ENCODE measurements at regions not wholly inside any gene's neighbourhood (a gene's known extent, or its start where the extent isn't known, plus 50 kb on each side); places are given as distances from the start of the nearest gene placed in this dataset.

- Histone ChIP-seq H3K27ac (no peak overlapping the region), H3K4me3 (no peak overlapping the region)
Observed at GRCh38 chr4:3850128-3850527, 83.9 kb downstream of the ADRA2C start.

DNA sequence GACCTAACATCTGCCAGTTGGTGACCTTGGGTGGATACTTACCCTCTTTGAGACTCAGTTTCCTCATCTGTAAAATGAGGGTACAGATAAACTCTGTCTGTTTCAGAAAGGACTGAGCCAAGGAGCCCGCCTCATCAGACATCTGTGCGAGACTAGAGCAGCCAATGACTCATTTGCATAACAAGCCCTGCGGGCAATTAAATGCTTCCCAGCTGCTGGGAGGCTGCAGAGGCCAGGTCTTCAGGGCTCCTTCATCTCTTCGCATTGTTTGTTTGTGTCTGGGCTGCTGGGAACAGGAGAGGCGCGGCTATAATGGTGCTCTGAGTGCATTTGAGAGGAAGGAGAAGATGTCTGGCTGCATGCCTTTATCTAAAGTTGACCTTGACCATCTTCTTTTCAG is 85.0 kb downstream of the ADRA2C start:
- Histone ChIP-seq H3K27ac (no peak overlapping the region), H3K4me3 (no peak overlapping the region)

- no peak overlapping the region for H3K4me3 ChIP-seq
- H3K27ac ChIP-seq: no peak overlapping the region
Observed at GRCh38 chr4:3851881-3852280, 85.7 kb downstream of the ADRA2C start.

DNA sequence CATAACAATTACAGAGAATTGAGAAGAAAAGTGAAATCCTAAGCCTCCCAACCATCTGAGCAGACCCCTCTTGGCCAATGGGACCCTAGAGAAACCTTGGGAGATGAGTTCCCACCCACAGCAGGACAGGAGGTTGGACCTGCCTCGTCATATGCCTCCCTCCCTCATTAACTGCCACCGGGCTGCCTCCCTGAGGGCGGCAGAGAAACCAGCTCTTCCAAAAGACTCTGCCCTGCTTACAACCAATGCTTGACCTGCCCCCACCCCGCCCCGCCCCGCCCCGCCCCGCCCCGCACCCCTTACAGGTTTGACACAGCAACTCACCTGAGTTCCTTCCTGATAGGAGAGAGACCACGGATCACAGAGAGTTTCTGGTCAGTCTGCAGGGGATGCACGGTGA is 86.1 kb downstream of the ADRA2C start:
- Histone ChIP-seq H3K27ac (no peak overlapping the region), H3K4me3 (no peak overlapping the region)

DNA sequence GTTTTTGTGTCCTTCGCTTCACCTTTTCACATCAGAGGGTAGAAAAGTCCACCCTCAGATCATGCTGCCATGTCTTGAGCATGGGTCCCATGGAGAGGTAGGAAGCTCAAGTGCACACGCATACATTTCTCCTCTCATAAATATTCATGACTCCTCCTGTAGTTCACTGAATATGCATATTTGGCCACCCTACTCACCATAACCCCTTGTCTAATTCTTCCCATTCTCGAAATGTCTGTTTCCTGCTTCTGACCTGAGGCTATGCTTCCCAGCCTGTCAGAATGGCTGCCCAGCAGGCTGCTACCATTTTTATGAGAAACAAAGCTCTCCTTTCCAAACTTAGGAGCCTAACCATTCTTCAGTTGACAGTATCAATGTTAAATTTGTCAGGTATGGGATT is 86.5 kb downstream of the ADRA2C start:
- no peak overlapping the region for H3K27ac ChIP-seq
- no peak overlapping the region for H3K4me3 ChIP-seq

GRCh38 chr4:3853388-3854035 is 87.3 kb downstream of the ADRA2C start:
- H3K4me3 ChIP-seq: no peak overlapping the region
- H3K27ac ChIP-seq: no peak overlapping the region

DNA sequence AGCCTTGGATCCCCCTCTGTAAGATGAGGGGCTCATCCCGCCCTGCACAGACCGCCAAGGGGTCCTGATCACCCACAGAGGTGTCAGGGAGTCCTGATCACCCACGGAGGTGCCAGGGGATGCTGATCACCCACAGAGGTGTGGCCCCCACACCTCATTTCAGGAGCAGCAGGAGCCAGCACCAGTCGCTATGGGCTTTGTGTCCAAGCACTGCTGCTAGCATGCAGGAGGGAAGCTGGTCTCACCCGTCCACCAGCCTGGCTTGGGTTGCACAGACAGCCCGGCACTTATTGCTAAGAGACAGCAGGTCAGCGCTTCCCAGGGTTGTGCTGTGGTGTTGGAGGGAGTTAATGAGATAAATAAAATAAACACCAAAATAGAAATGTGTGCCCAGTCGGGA is 88.5 kb downstream of the ADRA2C start:
- Histone ChIP-seq H3K27ac (no peak overlapping the region), H3K4me3 (no peak overlapping the region)

- Histone ChIP-seq H3K4me3 (no peak overlapping the region), H3K27ac (no peak overlapping the region)
Observed at GRCh38 chr4:3855646-3856045, 89.5 kb downstream of the ADRA2C start.

DNA sequence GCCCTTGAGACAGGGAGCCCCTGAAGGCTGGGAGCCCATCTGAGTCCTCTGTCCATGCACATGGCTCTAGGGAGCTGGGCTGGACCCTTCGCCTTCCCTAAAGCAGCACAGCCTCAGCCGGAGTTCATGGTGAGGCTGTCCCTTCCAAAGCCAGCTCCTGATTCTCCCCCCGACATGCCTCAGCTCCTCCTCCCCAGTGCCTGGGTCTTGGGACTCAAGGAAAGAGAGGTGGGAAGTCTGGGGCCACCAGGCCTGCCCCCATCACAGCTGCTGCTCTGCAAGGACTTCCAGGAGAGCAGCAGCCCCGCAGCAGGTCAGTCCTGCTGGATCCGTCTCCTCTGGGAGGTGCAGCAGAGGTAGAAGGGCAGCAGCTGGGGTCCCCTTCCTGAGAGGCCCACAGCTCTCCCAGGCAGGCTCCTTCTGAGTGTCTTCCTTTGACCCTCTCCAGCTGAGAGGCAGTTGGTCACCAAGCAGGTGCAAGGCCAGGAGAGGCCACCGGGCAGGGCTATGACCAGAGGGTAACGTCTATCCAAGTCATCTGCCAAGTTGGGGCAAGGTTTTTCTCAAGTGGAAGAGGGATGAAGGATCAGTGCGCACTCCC is 90.5 kb downstream of the ADRA2C start:
- no peak overlapping the region for H3K4me3 ChIP-seq

DNA sequence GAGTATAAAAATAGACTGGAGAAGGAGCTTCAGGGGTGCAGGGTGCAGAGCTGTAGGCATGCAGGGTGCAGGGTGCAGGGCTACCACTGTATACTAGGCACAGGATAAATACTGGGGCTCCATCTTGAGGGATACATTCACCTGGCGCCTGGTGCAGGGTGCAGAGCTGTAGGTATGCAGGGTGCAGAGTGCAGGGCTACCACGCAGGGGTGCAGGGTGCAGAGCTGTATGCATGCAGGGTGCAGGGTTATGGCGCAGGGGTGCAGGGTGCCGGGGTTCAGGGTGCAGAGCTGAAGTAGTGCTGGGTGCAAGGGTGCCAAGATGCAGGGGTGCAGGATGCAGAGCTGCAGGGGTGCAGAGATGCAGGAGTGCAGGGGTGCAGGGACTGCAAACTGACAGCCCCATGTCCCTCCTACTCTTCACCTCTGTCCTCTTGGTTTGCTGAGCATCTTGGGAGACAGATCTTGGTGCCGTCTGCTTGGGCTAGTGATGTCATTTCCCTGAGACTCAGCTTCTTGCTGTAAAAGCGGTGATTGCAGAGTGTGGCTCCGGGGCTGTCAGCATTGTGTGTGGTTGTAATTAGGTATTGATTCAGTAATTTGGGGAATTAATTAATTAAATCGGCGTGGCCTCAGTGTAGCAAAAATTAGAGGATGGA is 91.2 kb downstream of the ADRA2C start:
- no peak overlapping the region for H3K27ac ChIP-seq
- no peak overlapping the region for H3K4me3 ChIP-seq

More for the DNA sequence above, 90.5 kb downstream of the ADRA2C start:
- no peak overlapping the region for H3K27ac ChIP-seq

DNA sequence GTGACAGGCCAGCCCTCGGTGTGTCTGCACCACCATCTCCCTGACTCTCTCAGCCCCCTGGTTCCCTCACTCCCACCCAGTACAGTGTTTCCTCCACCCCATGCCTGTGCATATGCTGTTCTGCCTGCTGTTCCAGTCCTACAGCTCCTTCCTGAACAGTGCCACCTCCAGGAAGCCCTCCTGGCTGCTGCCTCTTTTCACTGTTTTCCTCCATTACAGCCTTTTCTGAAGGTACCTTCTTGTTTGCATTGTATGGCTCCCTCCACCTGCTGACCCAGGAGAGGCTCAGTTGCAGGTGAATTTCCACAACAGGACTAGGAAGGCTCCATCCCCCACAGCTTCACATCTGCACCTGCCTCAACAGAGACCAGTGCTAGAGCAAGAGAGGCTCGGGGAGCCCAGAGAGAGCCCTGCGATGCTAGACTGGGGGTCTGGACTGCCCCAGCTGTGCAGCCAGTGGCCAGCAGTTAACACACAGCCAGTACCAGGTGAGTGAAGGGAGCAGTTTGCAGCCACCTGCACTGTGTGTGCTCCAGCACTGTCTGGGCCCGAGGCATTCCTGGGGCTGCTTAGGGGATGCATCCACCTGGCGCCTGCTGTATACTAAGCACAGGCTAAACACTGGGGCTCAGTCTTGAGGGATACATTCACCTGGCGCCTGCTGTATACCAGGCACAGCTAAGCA is 92.0 kb downstream of the ADRA2C start:
- no peak overlapping the region for H3K27ac ChIP-seq

DNA sequence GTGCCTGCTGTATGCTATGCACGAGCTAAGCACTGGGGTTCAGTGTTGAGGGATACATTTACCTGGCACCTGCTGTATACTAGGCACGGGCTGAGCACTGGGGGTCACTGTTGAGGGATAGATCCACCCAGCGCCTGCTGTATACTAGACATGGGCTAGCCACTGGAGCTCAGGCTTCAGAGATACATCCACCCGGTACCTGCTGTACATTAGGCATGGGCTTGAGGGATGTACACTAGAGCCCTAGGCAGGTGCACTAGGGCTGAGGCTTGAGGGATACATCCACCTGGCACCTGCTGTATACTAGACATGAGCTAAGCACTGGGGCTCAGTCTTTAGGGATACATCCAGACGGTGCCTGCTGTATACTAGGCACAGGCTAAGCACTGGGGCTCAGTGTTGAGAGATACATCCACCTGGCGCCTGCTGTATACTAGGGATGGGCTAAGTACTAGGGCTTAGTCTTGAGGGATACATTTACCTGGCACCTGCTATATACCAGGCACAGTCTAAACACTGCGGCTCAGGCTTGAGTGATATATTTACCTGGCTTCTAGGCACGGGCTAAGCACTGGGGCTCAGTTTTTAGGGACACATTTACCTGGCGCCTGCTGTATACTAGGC is 92.7 kb downstream of the ADRA2C start:
- H3K4me3 ChIP-seq: no peak overlapping the region
- H3K27ac ChIP-seq: no peak overlapping the region

More for the DNA sequence above, 92.0 kb downstream of the ADRA2C start:
- no peak overlapping the region for H3K4me3 ChIP-seq

GRCh38 chr4:3859571-3859970 is 93.4 kb downstream of the ADRA2C start:
- Histone ChIP-seq H3K4me3 (no peak overlapping the region), H3K27ac (no peak overlapping the region)

DNA sequence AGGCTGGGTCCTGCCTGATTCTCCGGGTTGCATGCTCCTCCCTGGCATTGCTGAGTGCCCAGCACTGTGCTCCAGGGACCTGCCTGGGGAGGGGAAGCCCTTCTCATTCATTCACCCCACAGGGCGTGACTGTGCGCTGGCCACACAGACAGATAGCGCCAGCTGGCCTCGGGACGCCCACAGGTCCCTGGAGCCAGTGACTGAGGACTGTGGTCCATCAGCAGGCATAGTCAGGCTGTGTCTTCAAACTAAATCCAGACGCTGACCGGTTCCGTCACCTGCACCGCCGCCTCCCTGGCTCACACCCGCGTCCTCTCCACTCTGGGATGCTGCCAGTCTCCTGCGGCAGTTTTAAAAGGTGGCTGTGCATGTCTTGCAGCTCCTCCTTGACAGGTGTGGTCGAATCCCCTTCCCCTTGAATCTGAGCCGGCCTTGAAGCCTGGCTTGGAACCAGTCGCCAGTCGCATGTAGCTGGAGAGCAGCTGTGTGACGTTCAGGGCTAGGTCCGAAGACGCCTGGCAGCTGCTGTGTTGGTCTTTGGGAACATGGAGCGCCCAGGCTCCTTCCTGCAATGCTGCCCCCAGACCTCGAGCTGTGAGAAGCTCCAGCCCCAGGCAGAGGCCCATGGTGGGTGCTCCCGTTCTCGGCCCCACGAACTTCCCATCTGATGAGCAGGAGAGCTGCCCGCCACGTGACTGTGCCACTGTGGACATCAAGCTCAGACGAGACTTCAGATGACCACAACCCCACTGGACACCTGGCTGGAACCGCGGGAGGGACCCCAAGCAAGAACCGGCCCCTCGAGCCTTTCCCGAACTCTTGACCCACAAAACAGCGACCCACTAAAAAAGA is 94.1 kb downstream of the ADRA2C start:
- no peak overlapping the region for H3K4me3 ChIP-seq
- no peak overlapping the region for H3K27ac ChIP-seq

GRCh38 chr4:3860913-3861636 is 94.9 kb downstream of the ADRA2C start:
- no peak overlapping the region for H3K4me3 ChIP-seq
- no peak overlapping the region for H3K27ac ChIP-seq

DNA sequence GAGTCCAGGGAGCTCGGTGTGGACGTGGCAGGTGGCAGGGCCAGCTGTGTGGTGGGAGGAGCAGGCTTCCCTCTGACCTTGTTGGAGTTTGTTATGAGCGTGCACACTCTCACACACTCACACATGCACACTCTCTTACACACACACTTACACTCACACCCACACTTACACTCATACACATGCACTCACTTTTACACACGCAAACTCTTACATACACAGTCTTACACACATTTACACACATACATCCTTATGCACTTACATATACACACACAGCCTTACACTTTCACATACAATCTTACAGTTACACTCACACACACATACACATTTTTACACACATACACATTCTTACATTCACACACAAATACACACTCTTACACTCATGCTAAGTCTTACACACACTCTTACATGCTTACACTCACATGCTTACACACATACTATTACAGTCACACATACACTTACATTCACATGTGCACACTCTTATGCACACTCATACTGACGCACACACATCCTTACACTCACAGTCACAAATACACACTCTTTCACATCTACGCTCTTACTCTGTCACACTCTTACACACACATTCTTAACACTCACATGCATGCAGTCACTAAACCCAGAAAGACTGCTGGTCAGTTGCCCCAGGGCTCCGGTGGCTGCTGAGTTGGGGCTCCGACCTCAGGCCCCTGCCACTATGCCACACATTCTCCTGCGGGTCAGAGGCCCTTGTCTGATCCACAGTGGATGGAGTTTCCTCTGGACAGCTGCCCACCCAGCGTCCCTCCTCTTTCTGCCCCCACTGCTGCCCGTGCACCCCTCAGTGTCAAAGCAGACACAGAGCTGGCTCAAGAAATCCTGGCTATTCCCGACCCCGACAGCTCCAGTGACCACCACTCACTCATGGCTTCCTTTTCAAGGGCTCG is 95.8 kb downstream of the ADRA2C start:
- no peak overlapping the region for H3K4me3 ChIP-seq
- H3K27ac ChIP-seq: no peak overlapping the region

DNA sequence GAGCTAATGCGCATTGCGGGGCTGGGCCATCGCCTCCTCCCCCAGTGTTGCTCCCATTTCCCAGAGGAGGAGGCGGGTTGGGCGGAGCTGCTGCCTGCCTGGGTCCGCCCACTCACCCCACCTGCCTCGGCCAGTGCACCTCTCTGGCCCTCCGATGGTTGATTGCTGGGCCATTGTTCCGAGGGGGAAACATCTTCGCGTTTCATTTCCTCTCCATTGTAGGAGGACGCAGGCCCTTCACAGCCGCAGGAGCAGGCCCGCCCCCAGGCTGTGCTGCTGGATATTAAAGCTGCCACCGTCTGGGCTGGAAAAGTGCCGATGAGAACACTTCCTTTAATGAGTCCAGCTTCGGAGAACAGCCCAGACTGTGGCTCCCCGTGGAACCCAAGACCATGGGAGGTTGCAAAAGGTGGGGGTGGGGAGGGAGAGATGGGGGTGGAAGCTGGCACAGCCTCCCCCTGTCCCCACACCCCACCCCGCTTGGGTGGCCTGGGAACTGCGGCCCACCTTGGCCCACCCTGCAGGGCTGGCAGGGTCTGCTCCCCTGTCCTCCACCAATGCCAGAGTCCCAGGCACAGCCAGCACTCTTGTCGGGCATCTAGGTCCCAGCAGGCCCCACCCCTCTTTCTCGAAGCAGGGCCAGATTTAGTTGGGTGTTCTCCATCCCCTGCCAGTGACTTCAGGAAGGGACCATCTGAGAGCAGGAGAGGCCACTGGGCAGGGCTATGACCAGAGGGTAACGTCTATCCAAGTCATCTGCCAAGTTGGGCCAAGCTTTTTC is 96.6 kb downstream of the ADRA2C start:
- no peak overlapping the region for H3K4me3 ChIP-seq
- H3K27ac ChIP-seq: no peak overlapping the region

All from skin epidermis (tissue), 12 donors.